H1 (cell line): ENCODE measurements at regions not wholly inside any gene's neighbourhood (a gene's known extent, or its start where the extent isn't known, plus 50 kb on each side); places are given as distances from the start of the nearest gene placed in this dataset.

Experiments
- CTCF ChIA-PET: fragments of 300-600 bp; sonication (Branson Sonifier 250); formaldehyde crosslinking; loops from one replicate; lab custom pipeline; 2021; ENCODE audit not compliant: partially characterized antibody; lab: Charles Lee
- POLR2A ChIA-PET: fragments of 300-600 bp; sonication (Branson Sonifier 250); formaldehyde crosslinking; loops from one replicate; lab custom pipeline; 2021; ENCODE audit warnings: inconsistent platforms; ENCODE audit not compliant: partially characterized antibody; lab: Charles Lee
- DNase-seq, 2 experiments: peaks; one replicate each; pipeline versions ENCODE4 v3.0.0 to v3.0.0-alpha.2; 2010 to 2022; ENCODE audit warnings: low spot score in 2 of 2, low read depth in 1 of 2, mixed read lengths in 1 of 2
- FAIRE-seq: peaks from 2 replicates; lab custom pipeline; 2011; peaks lifted over from hg19 to GRCh38; lab: Jason Lieb, UNC
- H2AFZ ChIP-seq: 2 replicates; pipeline ENCODE4 v1.8.1; 2012; ENCODE audit warnings: low read length, inconsistent platforms
- H2AK5ac ChIP-seq: 2 replicates; pipeline ENCODE4 v1.6.1; 2013; ENCODE audit warnings: low read depth, low read length
- H2BK120ac ChIP-seq: replicated peaks from 2 replicates; pipeline ENCODE3; 2013; ENCODE audit warnings: low read depth, low read length, inconsistent platforms
- H2BK12ac ChIP-seq: 2 replicates; pipeline ENCODE4 v1.6.1; 2013; ENCODE audit warnings: low read depth, low read length
- H2BK15ac ChIP-seq: 2 replicates; pipeline ENCODE4 v1.6.1; 2013; ENCODE audit warnings: low read length
- H2BK20ac ChIP-seq: 2 replicates; pipeline ENCODE4 v1.6.1; 2013; ENCODE audit warnings: low read length
- H2BK5ac ChIP-seq: 2 replicates; pipeline ENCODE4 v1.6.1; 2013; ENCODE audit warnings: low read depth, low read length
- H3K14ac ChIP-seq: 2 replicates; pipeline ENCODE4 v1.6.1; 2013; ENCODE audit warnings: inconsistent platforms; ENCODE audit not compliant: insufficient read length
- H3K18ac ChIP-seq: 2 replicates; pipeline ENCODE4 v1.6.1; 2013; ENCODE audit warnings: low read length; ENCODE audit errors: extremely low read depth
- H3K23ac ChIP-seq: 2 replicates; pipeline ENCODE4 v1.6.1; 2013; ENCODE audit warnings: inconsistent platforms; ENCODE audit not compliant: insufficient read length
- H3K23me2 ChIP-seq: 2 replicates; pipeline ENCODE4 v1.6.1; 2013; ENCODE audit warnings: low read depth, low read length
- H3K27ac ChIP-seq: 2 replicates; pipeline ENCODE4 v1.6.1; 2011; ENCODE audit warnings: low read depth, low read length, inconsistent platforms
- H3K27me3 ChIP-seq, 4 experiments: replicated peaks in 1 of 4; 1 replicate in 1 of 4; 2 replicates in 3 of 4; pipeline versions ENCODE4 v1.6.1 to v1.8.1; 2011 to 2013; ENCODE audit warnings: low read length in 3 of 4, mild to moderate bottlenecking in 3 of 4, inconsistent platforms in 2 of 4, mixed read lengths in 2 of 4, moderate library complexity in 1 of 4; ENCODE audit not compliant: control insufficient read depth in 3 of 4, insufficient read depth in 3 of 4; ENCODE audit errors: extremely low read depth in 1 of 4
- H3K36me3 ChIP-seq, 4 experiments: 2 replicates each; pipeline versions ENCODE4 v1.6.1 to v1.8.1; 2011 to 2013; ENCODE audit warnings: mild to moderate bottlenecking in 4 of 4, low read length in 3 of 4, moderate library complexity in 2 of 4, control low read depth in 1 of 4, inconsistent platforms in 1 of 4; ENCODE audit not compliant: insufficient read depth in 4 of 4, control insufficient read depth in 2 of 4
- H3K4ac ChIP-seq: replicated peaks from 2 replicates; pipeline ENCODE3; 2013; ENCODE audit warnings: low read length, low read depth, mixed read lengths, inconsistent platforms; ENCODE audit not compliant: insufficient read length
- H3K4me1 ChIP-seq, 4 experiments: replicated peaks in 1 of 4; 1 replicate in 1 of 4; 2 replicates in 3 of 4; pipeline versions ENCODE4 v1.6.1 to v1.8.1; 2011 to 2013; ENCODE audit warnings: low read length in 3 of 4, inconsistent platforms in 2 of 4, mixed read lengths in 1 of 4; ENCODE audit not compliant: insufficient read depth in 4 of 4, control insufficient read depth in 3 of 4
- H3K4me2 ChIP-seq, 2 experiments: 2 replicates each; pipeline versions ENCODE4 v1.6.1 to v1.8.1; 2011 to 2013; ENCODE audit warnings: low read depth in 2 of 2, low read length in 2 of 2, control low read depth in 1 of 2, inconsistent platforms in 1 of 2, mild to moderate bottlenecking in 1 of 2; ENCODE audit not compliant: insufficient read depth in 1 of 2
- H3K4me3 ChIP-seq, 4 experiments: fragments of 200-600, 300-600 bp in 1 of 4; sonication (generic), shearing (Covaris generic), sonication (Bioruptor Twin) in 1 of 4; 2 replicates each; pipeline versions ENCODE4 v1.5.1 to v1.8.1; 2011 to 2016; ENCODE audit warnings: low read length in 4 of 4, low read depth in 3 of 4, control low read depth in 2 of 4, inconsistent platforms in 2 of 4, mild to moderate bottlenecking in 2 of 4, mixed read lengths in 1 of 4, moderate library complexity in 1 of 4; ENCODE audit not compliant: insufficient read depth in 2 of 4; ENCODE audit errors: extremely low read depth in 1 of 4
- H3K56ac ChIP-seq: replicated peaks from 2 replicates; pipeline ENCODE3; 2013; ENCODE audit warnings: low read depth, mild to moderate bottlenecking, mixed read lengths, low read length, inconsistent platforms; ENCODE audit not compliant: insufficient read length
- H3K79me1 ChIP-seq: 2 replicates; pipeline ENCODE4 v1.6.1; 2013; ENCODE audit warnings: low read depth, low read length, control low read depth
- H3K79me2 ChIP-seq, 2 experiments: 2 replicates each; pipeline versions ENCODE4 v1.6.1 to v1.8.1; 2012 to 2013; ENCODE audit warnings: low read length in 2 of 2, mild to moderate bottlenecking in 2 of 2, inconsistent platforms in 1 of 2; ENCODE audit not compliant: insufficient read depth in 2 of 2, control insufficient read depth in 1 of 2
- H3K9ac ChIP-seq, 4 experiments: replicated peaks in 1 of 4; 1 replicate in 1 of 4; 2 replicates in 3 of 4; pipeline versions ENCODE4 v1.6.1 to v1.8.1; 2011 to 2013; ENCODE audit warnings: low read depth in 3 of 4, low read length in 3 of 4, control low read depth in 2 of 4, mild to moderate bottlenecking in 2 of 4, moderate library complexity in 2 of 4, inconsistent platforms in 1 of 4; ENCODE audit errors: extremely low read depth in 1 of 4
- H3K9me3 ChIP-seq, 2 experiments: 2 replicates each; pipeline versions ENCODE4 v1.6.1 to v1.8.1; 2012 to 2013; ENCODE audit warnings: mild to moderate bottlenecking in 2 of 2, moderate library complexity in 2 of 2, control low read depth in 1 of 2, inconsistent platforms in 1 of 2, low read depth in 1 of 2, low read length in 1 of 2, mixed read lengths in 1 of 2; ENCODE audit not compliant: insufficient read depth in 2 of 2
- H4K20me1 ChIP-seq, 2 experiments: replicated peaks in 1 of 2; 2 replicates each; pipeline versions ENCODE3 to v1.8.1; 2011 to 2013; ENCODE audit warnings: inconsistent platforms in 2 of 2, low read length in 2 of 2, mild to moderate bottlenecking in 1 of 2; ENCODE audit not compliant: insufficient read depth in 2 of 2, control insufficient read depth in 1 of 2
- H4K5ac ChIP-seq: 2 replicates; pipeline ENCODE4 v1.6.1; 2013; ENCODE audit warnings: low read length, low read depth, mixed read lengths, inconsistent platforms; ENCODE audit not compliant: insufficient read length
- H4K8ac ChIP-seq: 2 replicates; pipeline ENCODE4 v1.8.0; 2013; ENCODE audit warnings: mild to moderate bottlenecking, moderate library complexity, low read length, inconsistent platforms; ENCODE audit not compliant: insufficient read depth; ENCODE audit errors: extremely low read depth
- H4K91ac ChIP-seq: replicated peaks from 2 replicates; pipeline ENCODE3; 2013; ENCODE audit warnings: low read length, mixed read lengths, inconsistent platforms; ENCODE audit not compliant: insufficient read length
- ASH2L ChIP-seq: fragments of 200-600, 300-600 bp; sonication (generic); IDR thresholded peaks from one replicate; pipeline ENCODE4 v1.7.1; 2017; ENCODE audit warnings: low read length
- BACH1 ChIP-seq: IDR thresholded peaks from 2 replicates; pipeline ENCODE4 v1.6.1; 2012; ENCODE audit warnings: low read length, improper control_type of control experiment
- CBX8 ChIP-seq: fragments of 300-800, 300-1000 bp; sonication (generic); IDR thresholded peaks from 2 replicates; pipeline ENCODE4 v1.7.1; 2016; ENCODE audit warnings: low read depth, low read length, borderline replicate concordance
- CEBPB ChIP-seq: IDR thresholded peaks from 2 replicates; pipeline ENCODE4 v1.6.1; 2012; ENCODE audit warnings: low read depth, low read length
- CHD1 ChIP-seq: IDR thresholded peaks from 2 replicates; pipeline ENCODE4 v1.6.1; 2012; ENCODE audit warnings: low read depth, low read length, improper control_type of control experiment
- CTBP2 ChIP-seq: IDR thresholded peaks from 2 replicates; pipeline ENCODE4 v1.7.0; 2011; ENCODE audit warnings: borderline replicate concordance, mild to moderate bottlenecking, moderate library complexity, mixed read lengths, low read length; ENCODE audit not compliant: insufficient read depth, insufficient read length
- GABPA ChIP-seq: IDR thresholded peaks from 2 replicates; pipeline ENCODE4 v1.6.1; 2011; ENCODE audit warnings: mild to moderate bottlenecking, low read length, moderate library complexity, borderline replicate concordance; ENCODE audit not compliant: insufficient read depth
- HDAC2 ChIP-seq, 2 experiments: fragments of 300-600 bp in 1 of 2; sonication (generic) in 1 of 2; IDR thresholded peaks; 2 replicates each; pipeline ENCODE4 v1.6.1; 2011 to 2012; ENCODE audit warnings: low read depth in 2 of 2, low read length in 2 of 2, mild to moderate bottlenecking in 2 of 2, moderate library complexity in 2 of 2, borderline replicate concordance in 1 of 2, inconsistent platforms in 1 of 2
- HDAC6 ChIP-seq: IDR thresholded peaks from one replicate; pipeline ENCODE4 v1.7.1; 2012; ENCODE audit warnings: low read depth, mild to moderate bottlenecking, inconsistent platforms, low read length, moderate library complexity
- KDM1A ChIP-seq: fragments of 200-600, 300-600 bp; sonication (generic); IDR thresholded peaks from 2 replicates; pipeline ENCODE4 v1.7.1; 2016; ENCODE audit warnings: mild to moderate bottlenecking, low read length, borderline replicate concordance
- KDM5A ChIP-seq: fragments of 200-600 bp; IDR thresholded peaks from 2 replicates; pipeline ENCODE4 v1.7.1; 2012; ENCODE audit warnings: mild to moderate bottlenecking, low read length, inconsistent platforms, mixed read lengths
- SAP30 ChIP-seq: fragments of 300-600 bp; sonication (generic); IDR thresholded peaks from 2 replicates; pipeline ENCODE4 v1.7.1; 2012; ENCODE audit warnings: low read length, moderate library complexity, mild to moderate bottlenecking, inconsistent platforms; ENCODE audit not compliant: insufficient read depth, insufficient replicate concordance
- SP2 ChIP-seq: IDR thresholded peaks from 2 replicates; pipeline ENCODE4 v1.6.1; 2012; ENCODE audit warnings: mild to moderate bottlenecking, low read length, inconsistent platforms
- SP4 ChIP-seq: IDR thresholded peaks from 2 replicates; pipeline ENCODE4 v1.6.1; 2012; ENCODE audit warnings: low read length, inconsistent platforms
- TCF12 ChIP-seq: IDR thresholded peaks from 2 replicates; pipeline ENCODE4 v1.6.1; 2011; ENCODE audit warnings: low read depth, mild to moderate bottlenecking, low read length
- WGBS, 2 experiments: shearing (Covaris generic) in 1 of 2; methylation state at CpG; one replicate each; pipeline versions ENCODE4 v1.1.6 to v1.1.7; 2013 to 2015; ENCODE audit warnings: low lambda C conversion rate in 2 of 2, mixed read lengths in 2 of 2, inconsistent platforms in 1 of 2, low coverage in 1 of 2, missing lambda C conversion rate in 1 of 2; ENCODE audit not compliant: insufficient replicate concordance in 2 of 2, insufficient coverage in 1 of 2, insufficient read length in 1 of 2; ENCODE audit errors: extremely low coverage in 1 of 2, missing lambda C conversion rate in 1 of 2; 5-methylcytosine and 5-hydroxymethylcytosine counted together
- TF ChIP-seq, protein P1 (sequence below): IDR thresholded peaks from 2 replicates; pipeline ENCODE4 v1.6.1; 2012; ENCODE audit warnings: inconsistent platforms

DNA sequence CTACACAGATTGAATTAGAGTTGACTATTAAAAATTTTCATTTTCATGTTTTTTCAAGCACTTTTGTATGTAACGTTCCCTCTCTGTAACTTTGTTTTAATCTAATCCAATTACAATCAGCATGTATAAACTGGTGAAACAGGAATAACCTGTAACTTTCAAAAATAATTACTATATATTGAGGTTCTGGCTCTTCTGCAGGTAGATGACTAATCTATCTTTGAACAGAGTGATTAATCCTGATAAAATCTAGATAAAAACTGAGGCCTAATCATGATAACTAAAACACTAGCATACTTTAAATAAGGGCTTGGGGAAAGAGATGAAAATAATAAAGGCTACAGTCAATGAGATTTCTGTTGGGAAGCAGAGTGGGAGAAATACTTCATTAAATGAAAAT, 101.6 kb upstream of the KCND2 start:
- TF ChIP-seq SP4 (no peak), KDM1A (no peak), HDAC2 (IDR thresholded peaks at IDR 0.05; ENCODE audit: borderline replicate concordance in 1 of 2, low read depth in 2 of 2, low read length in 2 of 2) (no peak), CTBP2 (no peak), BACH1 (no peak), CEBPB (no peak), CHD1 (no peak), SP2 (no peak), KDM5A (no peak), TCF12 (no peak), CBX8 (no peak), HDAC6 (no peak), SAP30 (no peak), ASH2L (no peak), GABPA (no peak)
- TF ChIP-seq, protein P1, sequence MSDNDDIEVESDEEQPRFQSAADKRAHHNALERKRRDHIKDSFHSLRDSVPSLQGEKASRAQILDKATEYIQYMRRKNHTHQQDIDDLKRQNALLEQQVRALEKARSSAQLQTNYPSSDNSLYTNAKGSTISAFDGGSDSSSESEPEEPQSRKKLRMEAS, result no peak
- TF ChIP-seq, all 59 proteins: peak for 0
- Histone ChIP-seq H2BK120ac (no peak overlapping the region), H4K91ac (no peak overlapping the region), H3K4me2 (no peak overlapping the region), H3K4me3 (no peak overlapping the region), H3K14ac (no peak overlapping the region), H3K27ac (no peak overlapping the region), H3K4ac (no peak overlapping the region), H3K79me1 (no peaks in the 10 kb centered on the region), H4K20me1 (no peaks in the 10 kb centered on the region), H2BK12ac (no peak overlapping the region), H3K4me1 (no peaks in the 10 kb centered on the region), H2AFZ (no peak overlapping the region), H2BK5ac (no peak overlapping the region), H3K36me3 (no peaks in the 10 kb centered on the region), H3K56ac (no peak overlapping the region), H3K9ac (no peak overlapping the region), H3K23ac (no peak overlapping the region), H2BK15ac (no peak overlapping the region), H4K5ac (no peak overlapping the region), H2BK20ac (no peak overlapping the region), H4K8ac (no peak overlapping the region), H3K18ac (no peak overlapping the region), H3K79me2 (no peaks in the 10 kb centered on the region), H3K23me2 (no peaks in the 10 kb centered on the region; the same call in 1 of the 2 replicates), H3K27me3 (no peaks in the 10 kb centered on the region), H2AK5ac (no peak overlapping the region), H3K9me3 (no peaks in the 10 kb centered on the region)
- FAIRE-seq (no peak), DNase-seq (no peak)
- WGBS, 2 experiments, result 86% methylated on average over 1 of the region's 1 CpG; no CpG with 5 or more reads in 1 of the 2 experiments
- ChIA-PET POLR2A (no interaction called here), CTCF (no interaction called here)
